Stimulated activated effector memory CD8-positive, alpha-beta T cell treated with anti-CD3 and anti-CD28 coated beads, Interleukin-12 subunit alpha, Interleukin-12 subunit beta, amount 100 ng/mL, for 72 hours (primary cell): ENCODE measurements at regions not wholly inside any gene's neighbourhood (a gene's known extent, or its start where the extent isn't known, plus 50 kb on each side); places are given as distances from the start of the nearest gene placed in this dataset.
"Not testable (repeated sequence)": the region's sequence is repeated elsewhere in the genome, so short reads cannot be mapped to it uniquely, and the experiment has no call there.

Source experiments
- ATAC-seq: fragments of 150-1000 bp; cut with Tn5 transposase; 2 replicates; pipeline ENCODE4 v1.10.0; 2021
- DNase-seq, 2 donors: peaks; one replicate each; pipeline ENCODE4 v3.0.0; 2021 to 2022; ENCODE audit warnings: low spot score in 2 of 2
- H3K27ac Mint-ChIP-seq: one replicate; pipeline ENCODE4 v1.8.0; 2022; ENCODE audit warnings: mild to moderate bottlenecking, mixed read lengths
- H3K36me3 Mint-ChIP-seq: one replicate; pipeline ENCODE4 v1.8.0; 2022; ENCODE audit warnings: mild to moderate bottlenecking, mixed read lengths
- H3K4me1 Mint-ChIP-seq: one replicate; pipeline ENCODE4 v1.8.0; 2022; ENCODE audit warnings: mixed read lengths
- H3K4me3 Mint-ChIP-seq: one replicate; pipeline ENCODE4 v1.8.0; 2022; ENCODE audit warnings: mild to moderate bottlenecking, mixed read lengths
- H3K9me3 Mint-ChIP-seq: one replicate; pipeline ENCODE4 v1.8.0; 2022; ENCODE audit warnings: mixed read lengths

- H3K36me3 Mint-ChIP-seq, result no peaks in the 10 kb centered on the region
- H3K9me3 Mint-ChIP-seq, result no peaks in the 10 kb centered on the region
- H3K4me1 Mint-ChIP-seq, result no peaks in the 10 kb centered on the region
- no peak overlapping the region for H3K27ac Mint-ChIP-seq
- H3K4me3 Mint-ChIP-seq, result no peak overlapping the region
- DNase-seq (no peak), ATAC-seq (no peak)
Observed at GRCh38 chr9:75454043-75454442, 365.7 kb downstream of the OSTF1 start.

GRCh38 chr9:75454891-75455290, 366.6 kb downstream of the OSTF1 start:
- no peaks in the 10 kb centered on the region for H3K4me1 Mint-ChIP-seq
- ATAC-seq (no peak), DNase-seq (no peak)
- H3K36me3 Mint-ChIP-seq, result no peaks in the 10 kb centered on the region
- no peak overlapping the region for H3K4me3 Mint-ChIP-seq
- H3K9me3 Mint-ChIP-seq, result no peaks in the 10 kb centered on the region
- H3K27ac Mint-ChIP-seq, result no peak overlapping the region

GRCh38 chr9:75455444-75455921, 367.2 kb downstream of the OSTF1 start:
- DNase-seq, result no peak

GRCh38 chr9:75456698-75457097, 368.4 kb downstream of the OSTF1 start:
- Mint-ChIP-seq H3K4me1 (no peaks in the 10 kb centered on the region), H3K9me3 (no peaks in the 10 kb centered on the region), H3K36me3 (no peaks in the 10 kb centered on the region), H3K27ac (no peak overlapping the region), H3K4me3 (no peak overlapping the region)
- ATAC-seq (no peak), DNase-seq (no peak)

More at GRCh38 chr9:75455444-75455921, 367.2 kb downstream of the OSTF1 start:
- Mint-ChIP-seq H3K9me3 (no peaks in the 10 kb centered on the region), H3K4me3 (no peak overlapping the region), H3K4me1 (no peaks in the 10 kb centered on the region), H3K36me3 (no peaks in the 10 kb centered on the region), H3K27ac (no peak overlapping the region)
- ATAC-seq, result no peak

GRCh38 chr9:75457474-75458011, 369.2 kb downstream of the OSTF1 start:
- Mint-ChIP-seq H3K4me3 (no peak overlapping the region), H3K36me3 (no peaks in the 10 kb centered on the region), H3K4me1 (no peaks in the 10 kb centered on the region), H3K27ac (no peak overlapping the region), H3K9me3 (no peaks in the 10 kb centered on the region)
- DNase-seq (no peak), ATAC-seq (no peak)

- ATAC-seq, H3K9me3 Mint-ChIP-seq, H3K4me3 Mint-ChIP-seq, H3K36me3 Mint-ChIP-seq, DNase-seq, H3K4me1 Mint-ChIP-seq, H3K27ac Mint-ChIP-seq: not testable (repeated sequence)
Observed at GRCh38 chr9:75459311-75459710, 371.0 kb downstream of the OSTF1 start.

- DNase-seq (no peak), ATAC-seq (no peak)
- Mint-ChIP-seq H3K4me3 (no peak overlapping the region), H3K9me3 (no peaks in the 10 kb centered on the region), H3K4me1 (no peaks in the 10 kb centered on the region), H3K27ac (no peak overlapping the region), H3K36me3 (no peaks in the 10 kb centered on the region)
Observed at GRCh38 chr9:75461183-75461582, 372.9 kb downstream of the OSTF1 start.

- H3K4me3 Mint-ChIP-seq, result no peak overlapping the region
- H3K27ac Mint-ChIP-seq, result no peak overlapping the region
- no peaks in the 10 kb centered on the region for H3K9me3 Mint-ChIP-seq
- DNase-seq (no peak), ATAC-seq (no peak)
- H3K36me3 Mint-ChIP-seq, result no peaks in the 10 kb centered on the region
- no peaks in the 10 kb centered on the region for H3K4me1 Mint-ChIP-seq
Observed at GRCh38 chr9:75462866-75463265, 374.6 kb downstream of the OSTF1 start.

- ATAC-seq, result no peak
- no peaks in the 10 kb centered on the region for H3K36me3 Mint-ChIP-seq
- no peaks in the 10 kb centered on the region for H3K9me3 Mint-ChIP-seq
- H3K4me1 Mint-ChIP-seq, result no peaks in the 10 kb centered on the region
- H3K27ac Mint-ChIP-seq, result no peak overlapping the region
- H3K4me3 Mint-ChIP-seq, result no peak overlapping the region
- no peak for DNase-seq
Observed at GRCh38 chr9:75463871-75464270, 375.6 kb downstream of the OSTF1 start.

- no peaks in the 10 kb centered on the region for H3K36me3 Mint-ChIP-seq
- no peaks in the 10 kb centered on the region for H3K4me1 Mint-ChIP-seq
- no peak for DNase-seq
- H3K4me3 Mint-ChIP-seq, result no peak overlapping the region
- H3K9me3 Mint-ChIP-seq, result no peaks in the 10 kb centered on the region
- no peak overlapping the region for H3K27ac Mint-ChIP-seq
- ATAC-seq, result no peak
Observed at GRCh38 chr9:75464726-75465125, 376.4 kb downstream of the OSTF1 start.

GRCh38 chr9:75467142-75467541, 378.8 kb downstream of the OSTF1 start:
- Mint-ChIP-seq H3K9me3 (no peaks in the 10 kb centered on the region), H3K27ac (no peak overlapping the region), H3K4me1 (no peaks in the 10 kb centered on the region), H3K36me3 (no peaks in the 10 kb centered on the region), H3K4me3 (no peak overlapping the region)
- DNase-seq (no peak), ATAC-seq (no peak)

GRCh38 chr9:75471549-75472114, 383.3 kb downstream of the OSTF1 start:
- ATAC-seq (no peak), DNase-seq (no peak)

GRCh38 chr9:75482566-75482965, 394.3 kb downstream of the OSTF1 start:
- DNase-seq (no peak), ATAC-seq (no peak)
- peaks cover 5% of the 10 kb centered on the region for H3K9me3 Mint-ChIP-seq
- no peak overlapping the region for H3K27ac Mint-ChIP-seq
- H3K4me1 Mint-ChIP-seq, result no peaks in the 10 kb centered on the region
- no peaks in the 10 kb centered on the region for H3K36me3 Mint-ChIP-seq
- no peak overlapping the region for H3K4me3 Mint-ChIP-seq

More at GRCh38 chr9:75471549-75472114, 383.3 kb downstream of the OSTF1 start:
- no peaks in the 10 kb centered on the region for H3K36me3 Mint-ChIP-seq
- H3K4me1 Mint-ChIP-seq, result no peaks in the 10 kb centered on the region
- no peaks in the 10 kb centered on the region for H3K9me3 Mint-ChIP-seq
- H3K27ac Mint-ChIP-seq, result no peak overlapping the region
- H3K4me3 Mint-ChIP-seq, result no peak overlapping the region

GRCh38 chr9:75483636-75484035, 395.3 kb downstream of the OSTF1 start:
- no peak for ATAC-seq
- no peak overlapping the region for H3K27ac Mint-ChIP-seq
- H3K36me3 Mint-ChIP-seq, result no peaks in the 10 kb centered on the region
- DNase-seq, result no peak
- no peaks in the 10 kb centered on the region for H3K4me1 Mint-ChIP-seq
- peaks cover 5% of the 10 kb centered on the region for H3K9me3 Mint-ChIP-seq
- no peak overlapping the region for H3K4me3 Mint-ChIP-seq

GRCh38 chr9:75487856-75488718, 399.8 kb downstream of the OSTF1 start:
- no peaks in the 10 kb centered on the region for H3K4me1 Mint-ChIP-seq
- H3K27ac Mint-ChIP-seq, result no peak overlapping the region
- DNase-seq (no peak), ATAC-seq (no peak)
- H3K9me3 Mint-ChIP-seq, result peaks cover 2% of the 10 kb centered on the region
- no peak overlapping the region for H3K4me3 Mint-ChIP-seq
- H3K36me3 Mint-ChIP-seq, result no peaks in the 10 kb centered on the region

GRCh38 chr9:75488719-75489110, 400.4 kb downstream of the OSTF1 start:
- DNase-seq, result no peak
- Mint-ChIP-seq H3K27ac (no peak overlapping the region), H3K4me1 (no peaks in the 10 kb centered on the region), H3K4me3 (no peak overlapping the region), H3K36me3 (no peaks in the 10 kb centered on the region), H3K9me3 (peaks cover 2% of the 10 kb centered on the region)
- no peak for ATAC-seq
